GM12875 (cell line): ENCODE measurements at regions not wholly inside any gene's neighbourhood (a gene's known extent, or its start where the extent isn't known, plus 50 kb on each side); places are given as distances from the start of the nearest gene placed in this dataset.

Experiments
- H3K4me3 ChIP-seq: one replicate; pipeline ENCODE4 v1.5.1; 2011; ENCODE audit warnings: low read depth, low read length, control low read depth
- TF ChIP-seq, protein P1 (sequence below): IDR thresholded peaks from 2 replicates; pipeline ENCODE4 v1.5.1; 2011; ENCODE audit warnings: low read depth, mild to moderate bottlenecking, control low read depth, inconsistent platforms, low read length, moderate library complexity, borderline replicate concordance; ENCODE audit not compliant: insufficient read depth

DNA sequence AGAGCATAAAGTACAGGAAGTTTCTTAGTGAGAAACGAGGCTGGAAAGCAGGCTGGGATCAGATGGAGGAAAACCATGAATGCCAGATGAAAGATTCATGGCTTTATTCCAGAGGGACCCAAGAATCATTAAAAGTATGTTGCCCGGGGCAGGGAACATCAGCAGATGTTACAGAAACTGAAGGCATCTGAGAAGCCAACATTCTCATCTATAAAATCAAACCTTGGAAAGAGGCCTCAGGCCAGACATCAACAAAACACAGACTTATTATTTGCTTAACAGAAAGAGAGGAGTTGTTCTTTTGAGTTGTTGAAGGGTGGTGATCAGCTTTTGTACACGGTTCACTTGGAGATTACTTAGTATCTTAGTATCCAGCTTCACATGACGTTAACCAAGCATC lies 543.6 kb downstream of the RFC3 start:
- TF ChIP-seq, protein P1, sequence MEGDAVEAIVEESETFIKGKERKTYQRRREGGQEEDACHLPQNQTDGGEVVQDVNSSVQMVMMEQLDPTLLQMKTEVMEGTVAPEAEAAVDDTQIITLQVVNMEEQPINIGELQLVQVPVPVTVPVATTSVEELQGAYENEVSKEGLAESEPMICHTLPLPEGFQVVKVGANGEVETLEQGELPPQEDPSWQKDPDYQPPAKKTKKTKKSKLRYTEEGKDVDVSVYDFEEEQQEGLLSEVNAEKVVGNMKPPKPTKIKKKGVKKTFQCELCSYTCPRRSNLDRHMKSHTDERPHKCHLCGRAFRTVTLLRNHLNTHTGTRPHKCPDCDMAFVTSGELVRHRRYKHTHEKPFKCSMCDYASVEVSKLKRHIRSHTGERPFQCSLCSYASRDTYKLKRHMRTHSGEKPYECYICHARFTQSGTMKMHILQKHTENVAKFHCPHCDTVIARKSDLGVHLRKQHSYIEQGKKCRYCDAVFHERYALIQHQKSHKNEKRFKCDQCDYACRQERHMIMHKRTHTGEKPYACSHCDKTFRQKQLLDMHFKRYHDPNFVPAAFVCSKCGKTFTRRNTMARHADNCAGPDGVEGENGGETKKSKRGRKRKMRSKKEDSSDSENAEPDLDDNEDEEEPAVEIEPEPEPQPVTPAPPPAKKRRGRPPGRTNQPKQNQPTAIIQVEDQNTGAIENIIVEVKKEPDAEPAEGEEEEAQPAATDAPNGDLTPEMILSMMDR, result no peak
- no peak overlapping the region for H3K4me3 ChIP-seq

DNA sequence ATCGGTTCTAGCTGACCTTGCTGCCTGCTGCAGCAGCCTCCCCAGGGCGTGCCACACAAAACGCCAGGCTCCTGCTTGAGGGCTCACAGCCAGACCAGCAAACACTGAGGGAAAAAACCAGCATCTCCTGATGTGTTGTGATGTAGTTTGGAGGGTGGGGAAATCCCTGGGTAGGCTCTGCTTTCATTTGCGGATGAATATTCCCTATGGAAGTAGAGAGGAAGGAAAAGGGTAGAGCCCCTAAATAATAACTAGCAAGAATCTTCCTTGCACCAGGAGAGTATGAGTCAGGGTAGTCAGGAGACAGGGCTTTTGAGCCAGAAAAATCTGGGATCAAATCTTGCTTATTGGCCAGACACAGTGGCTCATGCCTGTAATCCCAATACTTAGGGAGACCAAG lies 545.3 kb downstream of the RFC3 start:
- TF ChIP-seq, protein P1, result no peak
- no peak overlapping the region for H3K4me3 ChIP-seq

DNA sequence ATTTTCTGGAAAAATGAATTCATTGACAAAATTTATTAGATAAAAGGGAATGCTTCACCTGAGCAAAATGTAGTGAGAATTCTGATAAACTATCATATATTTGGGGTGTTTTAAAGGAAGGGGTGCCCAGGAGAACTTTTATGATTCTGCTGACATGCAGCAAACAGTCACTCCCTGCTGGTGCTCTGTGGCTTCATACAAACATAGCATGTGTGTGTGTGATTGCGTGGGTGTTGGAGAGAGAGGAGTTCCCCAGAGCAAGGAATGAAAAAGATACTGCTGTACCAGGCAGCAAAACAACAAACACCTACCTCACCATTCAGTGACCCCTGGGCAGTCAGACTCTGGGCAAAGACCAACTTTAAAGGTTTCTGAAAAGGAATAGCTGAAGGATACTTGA lies 546.7 kb downstream of the RFC3 start:
- TF ChIP-seq, protein P1, result no peak
- no peak overlapping the region for H3K4me3 ChIP-seq

DNA sequence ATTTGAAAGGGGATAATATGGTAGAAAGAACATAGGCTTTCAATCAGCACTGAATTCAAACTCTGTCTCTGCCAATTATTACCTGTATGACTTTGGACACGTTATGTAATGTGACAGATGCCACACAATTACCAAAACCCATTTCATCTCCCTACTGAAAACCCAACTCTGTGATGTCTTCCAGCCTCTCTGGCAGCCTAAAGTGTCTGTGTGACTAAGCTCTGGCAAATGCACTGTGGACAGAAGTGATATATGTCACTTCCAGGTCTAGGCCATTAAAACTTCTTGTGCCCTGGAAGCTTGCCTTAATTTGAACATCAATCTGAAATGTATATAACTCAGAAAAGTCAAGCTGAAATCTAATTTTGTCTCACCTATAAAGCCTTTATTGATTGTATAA lies 552.0 kb downstream of the RFC3 start:
- H3K4me3 ChIP-seq, result no peak overlapping the region
- TF ChIP-seq, protein P1, result no peak

DNA sequence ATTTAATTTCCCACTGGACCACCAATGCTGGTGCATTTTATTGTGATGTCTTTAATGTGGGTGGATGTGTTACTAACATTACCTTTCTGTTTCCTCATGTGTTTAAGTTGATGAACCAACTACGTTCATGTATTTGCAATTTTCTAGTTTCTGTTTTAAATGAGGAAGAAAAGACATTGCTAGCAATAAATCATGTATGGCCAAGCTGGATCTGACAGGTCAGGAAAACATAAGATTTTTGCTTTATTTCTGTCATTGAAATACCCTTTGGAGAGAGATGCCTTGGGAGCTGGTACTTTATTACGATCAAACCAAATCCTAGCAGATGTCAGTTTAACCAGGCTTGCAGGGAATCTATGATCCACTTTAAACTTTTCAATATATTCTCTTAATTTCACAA lies 553.2 kb downstream of the RFC3 start:
- H3K4me3 ChIP-seq, result no peak overlapping the region
- TF ChIP-seq, protein P1, result no peak

DNA sequence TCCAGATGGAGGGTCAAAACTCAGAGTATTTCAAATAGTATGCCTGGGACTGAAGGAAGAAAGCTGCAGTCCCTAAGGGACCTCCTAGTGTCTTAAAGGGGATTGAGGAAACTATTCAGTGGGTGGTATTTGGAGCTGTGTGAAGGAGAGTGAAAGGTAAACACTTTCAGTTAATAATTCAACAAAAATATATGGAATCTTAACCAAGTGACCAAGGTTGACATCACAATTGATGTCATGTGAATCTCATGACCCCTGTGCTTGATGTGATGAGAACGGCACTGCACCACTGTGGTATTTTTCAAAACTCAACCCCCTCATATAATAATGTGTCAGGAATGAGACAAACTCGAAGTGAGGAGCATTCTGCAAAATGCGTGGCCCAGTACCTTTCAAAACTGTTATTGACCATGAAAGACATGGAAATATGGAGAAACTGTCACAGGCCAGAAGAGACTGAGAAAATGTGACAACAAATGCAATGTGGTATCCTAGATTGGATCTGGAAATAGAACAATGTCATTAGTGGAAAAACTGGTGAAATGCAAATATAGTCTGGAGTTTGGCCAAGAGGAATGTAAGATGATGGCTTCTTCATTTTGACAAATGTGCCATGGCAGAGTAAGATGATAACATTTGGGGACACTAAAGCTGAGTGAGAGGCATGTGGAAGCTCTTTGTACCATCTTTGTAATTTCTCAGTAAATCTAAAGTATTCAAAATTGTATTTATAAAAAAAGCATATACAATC lies 553.9 kb downstream of the RFC3 start:
- TF ChIP-seq, protein P1, result no peak

DNA sequence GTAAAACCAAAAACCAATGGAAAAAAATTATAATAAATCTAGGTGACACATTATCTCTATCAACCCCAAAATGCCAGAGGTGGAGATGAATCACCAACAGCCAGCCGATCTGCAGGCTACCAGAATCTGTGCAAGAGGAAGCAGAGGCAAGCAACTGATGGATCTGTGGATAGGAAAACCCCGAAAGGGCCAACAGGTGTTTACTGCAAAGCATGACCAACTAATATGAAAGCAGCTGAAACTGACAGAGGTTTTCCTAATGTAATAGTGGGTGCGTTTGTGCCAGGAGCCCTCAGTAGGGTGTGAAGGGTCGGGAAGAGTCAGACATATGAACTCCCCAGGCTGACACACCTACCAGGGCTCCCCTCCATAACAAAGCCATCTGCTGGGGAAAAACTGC lies 554.6 kb downstream of the RFC3 start:
- no peak overlapping the region for H3K4me3 ChIP-seq
- TF ChIP-seq, protein P1, result no peak

More for the DNA sequence above, 553.9 kb downstream of the RFC3 start:
- H3K4me3 ChIP-seq, result no peak overlapping the region
